Adrenal gland (tissue), 5 donors: ENCODE measurements at regions not wholly inside any gene's neighbourhood (a gene's known extent, or its start where the extent isn't known, plus 50 kb on each side); places are given as distances from the start of the nearest gene placed in this dataset.

Experiments
- POLR2A ChIP-seq, 2 donors: fragments of 450-650 bp; IDR thresholded peaks; one replicate each; pipeline ENCODE4 v1.6.1; 2017; ENCODE audit warnings: antibody characterized with exemption in 2 of 2, mild to moderate bottlenecking in 2 of 2, moderate library complexity in 1 of 2
- TF ChIP-seq, protein P1 (sequence below), 6 experiments: fragments of 450-650 bp in 4 of 6; fragments of 200-600 bp in 2 of 6; sonication (generic) in 1 of 6; IDR thresholded peaks; 1 replicate in 5 of 6; 2 replicates in 1 of 6; pipeline versions ENCODE4 v1.5.1 to v1.8.0; 2016 to 2021; ENCODE audit warnings: antibody characterized with exemption in 6 of 6, mild to moderate bottlenecking in 2 of 6, moderate library complexity in 1 of 6
- donor health status: DM: no; HTN: no; CAD: no.

GRCh38 chr4:179110356-179110755, 1668.1 kb upstream of the AGA start:
- TF ChIP-seq, protein P1, sequence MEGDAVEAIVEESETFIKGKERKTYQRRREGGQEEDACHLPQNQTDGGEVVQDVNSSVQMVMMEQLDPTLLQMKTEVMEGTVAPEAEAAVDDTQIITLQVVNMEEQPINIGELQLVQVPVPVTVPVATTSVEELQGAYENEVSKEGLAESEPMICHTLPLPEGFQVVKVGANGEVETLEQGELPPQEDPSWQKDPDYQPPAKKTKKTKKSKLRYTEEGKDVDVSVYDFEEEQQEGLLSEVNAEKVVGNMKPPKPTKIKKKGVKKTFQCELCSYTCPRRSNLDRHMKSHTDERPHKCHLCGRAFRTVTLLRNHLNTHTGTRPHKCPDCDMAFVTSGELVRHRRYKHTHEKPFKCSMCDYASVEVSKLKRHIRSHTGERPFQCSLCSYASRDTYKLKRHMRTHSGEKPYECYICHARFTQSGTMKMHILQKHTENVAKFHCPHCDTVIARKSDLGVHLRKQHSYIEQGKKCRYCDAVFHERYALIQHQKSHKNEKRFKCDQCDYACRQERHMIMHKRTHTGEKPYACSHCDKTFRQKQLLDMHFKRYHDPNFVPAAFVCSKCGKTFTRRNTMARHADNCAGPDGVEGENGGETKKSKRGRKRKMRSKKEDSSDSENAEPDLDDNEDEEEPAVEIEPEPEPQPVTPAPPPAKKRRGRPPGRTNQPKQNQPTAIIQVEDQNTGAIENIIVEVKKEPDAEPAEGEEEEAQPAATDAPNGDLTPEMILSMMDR (IDR thresholded peaks at IDR 0.05) = no peak
- TF ChIP-seq POLR2A (IDR thresholded peaks at IDR 0.05) = no peak
